GM18505 (cell line): ENCODE measurements at regions not wholly inside any gene's neighbourhood (a gene's known extent, or its start where the extent isn't known, plus 50 kb on each side); places are given as distances from the start of the nearest gene placed in this dataset.

ENCODE experiments used
- ATAC-seq: cut with Tn5 transposase; IDR thresholded peaks from one replicate; pipeline ENCODE4 v1.9.1; 2021; ENCODE audit not compliant: unreplicated experiment
- POLR2A ChIP-seq: IDR thresholded peaks from 4 replicates; pipeline ENCODE4 v1.6.1; 2011; ENCODE audit warnings: borderline replicate concordance; ENCODE audit not compliant: insufficient read depth, insufficient read length; ENCODE audit errors: extremely low read depth

GRCh38 chr12:4006743-4007142, 133.5 kb upstream of the PARP11 start:
- TF ChIP-seq POLR2A: no peak
- ATAC-seq: no peak

GRCh38 chr12:4005851-4006430, 132.7 kb upstream of the PARP11 start:
- TF ChIP-seq POLR2A: no peak
- no peak for ATAC-seq

- TF ChIP-seq POLR2A: no peak
- no peak for ATAC-seq
Observed at GRCh38 chr12:4003576-4003975, 130.4 kb upstream of the PARP11 start.

GRCh38 chr12:4002601-4003000, 129.4 kb upstream of the PARP11 start:
- ATAC-seq: no peak
- no peak for TF ChIP-seq POLR2A

GRCh38 chr12:4001841-4002240, 128.6 kb upstream of the PARP11 start:
- TF ChIP-seq POLR2A: no peak
- ATAC-seq: no peak

GRCh38 chr12:4001031-4001430, 127.8 kb upstream of the PARP11 start:
- no peak for ATAC-seq
- no peak for TF ChIP-seq POLR2A

GRCh38 chr12:3999904-4000303, 126.7 kb upstream of the PARP11 start:
- ATAC-seq: no peak
- no peak for TF ChIP-seq POLR2A

- ATAC-seq: no peak
Observed at GRCh38 chr12:3998968-3999792, 126.0 kb upstream of the PARP11 start.

GRCh38 chr12:3998397-3998796, 125.2 kb upstream of the PARP11 start:
- no peak for ATAC-seq
- no peak for TF ChIP-seq POLR2A

More at GRCh38 chr12:3998968-3999792, 126.0 kb upstream of the PARP11 start:
- no peak for TF ChIP-seq POLR2A

GRCh38 chr12:3996322-3996721, 123.1 kb upstream of the PARP11 start:
- ATAC-seq: no peak
- TF ChIP-seq POLR2A: no peak

GRCh38 chr12:3995306-3995705, 122.1 kb upstream of the PARP11 start:
- no peak for ATAC-seq
- TF ChIP-seq POLR2A: no peak

- no peak for TF ChIP-seq POLR2A
- ATAC-seq: no peak
Observed at GRCh38 chr12:3994500-3994899, 121.3 kb upstream of the PARP11 start.

- no peak for TF ChIP-seq POLR2A
- ATAC-seq: no peak
Observed at GRCh38 chr12:3992945-3993344, 119.7 kb upstream of the PARP11 start.
